HL-60 (cell line): ENCODE measurements at regions not wholly inside any gene's neighbourhood (a gene's known extent, or its start where the extent isn't known, plus 50 kb on each side); places are given as distances from the start of the nearest gene placed in this dataset.

Source experiments
- GABPA ChIP-seq: IDR thresholded peaks from 2 replicates; pipeline ENCODE4 v1.6.1; 2012; ENCODE audit warnings: low read depth
- POLR2AphosphoS5 ChIP-seq: IDR thresholded peaks from 2 replicates; pipeline ENCODE4 v1.6.1; 2012; ENCODE audit warnings: low read depth
- TF ChIP-seq, protein P1 (sequence below): IDR thresholded peaks from one replicate; pipeline ENCODE4 v1.5.1; 2011; ENCODE audit warnings: low read length, control low read depth, inconsistent platforms; ENCODE audit not compliant: insufficient read depth
- TF ChIP-seq, protein P2 (sequence below): IDR thresholded peaks from 2 replicates; pipeline ENCODE4 v1.6.1; 2012; ENCODE audit warnings: low read depth; ENCODE audit not compliant: insufficient replicate concordance

DNA sequence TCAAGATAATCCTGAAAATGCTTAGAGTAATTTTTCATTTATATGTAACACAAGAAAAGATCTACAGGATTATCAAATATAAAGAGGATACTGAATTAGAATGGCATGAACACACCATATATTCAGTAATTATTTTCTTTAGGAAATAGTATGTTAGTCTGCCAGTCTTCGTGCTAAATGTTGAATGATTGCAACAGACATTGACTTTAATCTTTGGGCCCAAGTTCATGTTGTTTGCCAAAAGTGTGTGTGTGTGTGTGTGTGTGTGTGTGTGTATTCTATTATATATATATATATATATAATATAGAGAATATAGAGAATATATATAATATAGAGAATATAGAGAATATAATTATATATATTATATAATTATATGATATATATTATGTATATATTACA, 186.6 kb downstream of the TMEM47 start:
- TF ChIP-seq, protein P1, sequence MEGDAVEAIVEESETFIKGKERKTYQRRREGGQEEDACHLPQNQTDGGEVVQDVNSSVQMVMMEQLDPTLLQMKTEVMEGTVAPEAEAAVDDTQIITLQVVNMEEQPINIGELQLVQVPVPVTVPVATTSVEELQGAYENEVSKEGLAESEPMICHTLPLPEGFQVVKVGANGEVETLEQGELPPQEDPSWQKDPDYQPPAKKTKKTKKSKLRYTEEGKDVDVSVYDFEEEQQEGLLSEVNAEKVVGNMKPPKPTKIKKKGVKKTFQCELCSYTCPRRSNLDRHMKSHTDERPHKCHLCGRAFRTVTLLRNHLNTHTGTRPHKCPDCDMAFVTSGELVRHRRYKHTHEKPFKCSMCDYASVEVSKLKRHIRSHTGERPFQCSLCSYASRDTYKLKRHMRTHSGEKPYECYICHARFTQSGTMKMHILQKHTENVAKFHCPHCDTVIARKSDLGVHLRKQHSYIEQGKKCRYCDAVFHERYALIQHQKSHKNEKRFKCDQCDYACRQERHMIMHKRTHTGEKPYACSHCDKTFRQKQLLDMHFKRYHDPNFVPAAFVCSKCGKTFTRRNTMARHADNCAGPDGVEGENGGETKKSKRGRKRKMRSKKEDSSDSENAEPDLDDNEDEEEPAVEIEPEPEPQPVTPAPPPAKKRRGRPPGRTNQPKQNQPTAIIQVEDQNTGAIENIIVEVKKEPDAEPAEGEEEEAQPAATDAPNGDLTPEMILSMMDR, result no peak
- TF ChIP-seq GABPA, result no peak
- no peak for TF ChIP-seq POLR2AphosphoS5
- TF ChIP-seq, protein P2, sequence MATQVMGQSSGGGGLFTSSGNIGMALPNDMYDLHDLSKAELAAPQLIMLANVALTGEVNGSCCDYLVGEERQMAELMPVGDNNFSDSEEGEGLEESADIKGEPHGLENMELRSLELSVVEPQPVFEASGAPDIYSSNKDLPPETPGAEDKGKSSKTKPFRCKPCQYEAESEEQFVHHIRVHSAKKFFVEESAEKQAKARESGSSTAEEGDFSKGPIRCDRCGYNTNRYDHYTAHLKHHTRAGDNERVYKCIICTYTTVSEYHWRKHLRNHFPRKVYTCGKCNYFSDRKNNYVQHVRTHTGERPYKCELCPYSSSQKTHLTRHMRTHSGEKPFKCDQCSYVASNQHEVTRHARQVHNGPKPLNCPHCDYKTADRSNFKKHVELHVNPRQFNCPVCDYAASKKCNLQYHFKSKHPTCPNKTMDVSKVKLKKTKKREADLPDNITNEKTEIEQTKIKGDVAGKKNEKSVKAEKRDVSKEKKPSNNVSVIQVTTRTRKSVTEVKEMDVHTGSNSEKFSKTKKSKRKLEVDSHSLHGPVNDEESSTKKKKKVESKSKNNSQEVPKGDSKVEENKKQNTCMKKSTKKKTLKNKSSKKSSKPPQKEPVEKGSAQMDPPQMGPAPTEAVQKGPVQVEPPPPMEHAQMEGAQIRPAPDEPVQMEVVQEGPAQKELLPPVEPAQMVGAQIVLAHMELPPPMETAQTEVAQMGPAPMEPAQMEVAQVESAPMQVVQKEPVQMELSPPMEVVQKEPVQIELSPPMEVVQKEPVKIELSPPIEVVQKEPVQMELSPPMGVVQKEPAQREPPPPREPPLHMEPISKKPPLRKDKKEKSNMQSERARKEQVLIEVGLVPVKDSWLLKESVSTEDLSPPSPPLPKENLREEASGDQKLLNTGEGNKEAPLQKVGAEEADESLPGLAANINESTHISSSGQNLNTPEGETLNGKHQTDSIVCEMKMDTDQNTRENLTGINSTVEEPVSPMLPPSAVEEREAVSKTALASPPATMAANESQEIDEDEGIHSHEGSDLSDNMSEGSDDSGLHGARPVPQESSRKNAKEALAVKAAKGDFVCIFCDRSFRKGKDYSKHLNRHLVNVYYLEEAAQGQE, result no peak
